Osteocyte (in vitro differentiated cells): ENCODE measurements at regions not wholly inside any gene's neighbourhood (a gene's known extent, or its start where the extent isn't known, plus 50 kb on each side); places are given as distances from the start of the nearest gene placed in this dataset.

ENCODE experiments used
- DNase-seq: peaks from one replicate; pipeline ENCODE4 v3.0.0; 2021; ENCODE audit warnings: mixed read lengths; ENCODE audit not compliant: unreplicated experiment; ENCODE audit errors: extremely low spot score
- H3K27ac Mint-ChIP-seq: one replicate; pipeline ENCODE4 v1.8.0; 2021; ENCODE audit warnings: mild to moderate bottlenecking, mixed read lengths; ENCODE audit not compliant: unreplicated experiment
- H3K27me3 Mint-ChIP-seq: one replicate; pipeline ENCODE4 v1.8.0; 2021; ENCODE audit warnings: mixed read lengths; ENCODE audit not compliant: unreplicated experiment
- H3K36me3 Mint-ChIP-seq: one replicate; pipeline ENCODE4 v1.8.0; 2021; ENCODE audit warnings: mixed read lengths; ENCODE audit not compliant: unreplicated experiment
- H3K4me1 Mint-ChIP-seq: one replicate; pipeline ENCODE4 v1.8.0; 2021; ENCODE audit warnings: mixed read lengths; ENCODE audit not compliant: unreplicated experiment
- H3K4me3 Mint-ChIP-seq: one replicate; pipeline ENCODE4 v1.8.0; 2021; ENCODE audit warnings: mild to moderate bottlenecking, moderate library complexity, mixed read lengths; ENCODE audit not compliant: unreplicated experiment
- H3K9me3 Mint-ChIP-seq: one replicate; pipeline ENCODE4 v1.8.0; 2021; ENCODE audit warnings: mixed read lengths; ENCODE audit not compliant: unreplicated experiment
- TF ChIP-seq, protein P1 (sequence below): fragments of 200-600 bp; sonication (generic); IDR thresholded peaks from 2 replicates; pipeline ENCODE4 v1.5.0; 2021; ENCODE audit warnings: antibody characterized with exemption, mild to moderate bottlenecking, moderate library complexity

DNA sequence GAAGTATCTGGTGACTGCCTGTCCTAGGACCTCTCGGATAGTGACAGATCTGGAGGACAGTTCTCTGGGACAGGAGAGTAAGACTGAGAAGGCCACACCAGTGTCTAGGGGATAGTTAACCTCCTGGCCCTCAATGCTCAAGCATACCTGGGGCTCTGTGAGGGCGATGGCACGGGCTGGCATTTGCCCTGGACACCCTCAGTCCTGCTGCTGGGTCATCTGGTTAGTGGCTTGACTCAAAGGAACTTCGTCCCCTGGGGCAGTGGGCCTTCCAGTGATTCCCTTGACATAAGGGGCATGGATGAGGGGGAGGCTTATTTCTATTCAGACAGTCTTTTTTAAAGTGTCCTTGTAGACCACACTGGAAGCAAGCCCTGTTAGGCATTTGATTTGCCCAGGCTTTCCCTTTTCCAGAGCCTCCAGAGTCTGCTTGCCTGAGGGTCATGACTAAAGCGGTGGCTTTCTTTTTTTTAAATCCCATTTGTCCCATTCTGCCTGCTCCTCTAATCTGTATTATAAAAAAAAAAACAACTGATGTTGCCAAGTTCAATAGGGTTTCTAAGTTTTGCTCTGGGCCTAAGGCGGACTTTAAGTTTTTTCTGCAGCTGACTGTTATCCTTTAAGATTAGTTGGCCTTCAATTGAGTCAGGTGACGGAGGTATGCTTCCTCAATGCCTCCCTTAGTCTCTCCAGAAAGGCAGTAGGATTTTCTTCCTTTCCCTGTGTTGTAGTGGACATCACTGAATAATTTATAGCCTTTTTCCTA lies 2083.5 kb upstream of the C9orf72 start:
- H3K9me3 Mint-ChIP-seq = peaks cover 4% of the 10 kb centered on the region
- H3K36me3 Mint-ChIP-seq = no peaks in the 10 kb centered on the region
- H3K4me3 Mint-ChIP-seq = no peak overlapping the region
- TF ChIP-seq, protein P1, sequence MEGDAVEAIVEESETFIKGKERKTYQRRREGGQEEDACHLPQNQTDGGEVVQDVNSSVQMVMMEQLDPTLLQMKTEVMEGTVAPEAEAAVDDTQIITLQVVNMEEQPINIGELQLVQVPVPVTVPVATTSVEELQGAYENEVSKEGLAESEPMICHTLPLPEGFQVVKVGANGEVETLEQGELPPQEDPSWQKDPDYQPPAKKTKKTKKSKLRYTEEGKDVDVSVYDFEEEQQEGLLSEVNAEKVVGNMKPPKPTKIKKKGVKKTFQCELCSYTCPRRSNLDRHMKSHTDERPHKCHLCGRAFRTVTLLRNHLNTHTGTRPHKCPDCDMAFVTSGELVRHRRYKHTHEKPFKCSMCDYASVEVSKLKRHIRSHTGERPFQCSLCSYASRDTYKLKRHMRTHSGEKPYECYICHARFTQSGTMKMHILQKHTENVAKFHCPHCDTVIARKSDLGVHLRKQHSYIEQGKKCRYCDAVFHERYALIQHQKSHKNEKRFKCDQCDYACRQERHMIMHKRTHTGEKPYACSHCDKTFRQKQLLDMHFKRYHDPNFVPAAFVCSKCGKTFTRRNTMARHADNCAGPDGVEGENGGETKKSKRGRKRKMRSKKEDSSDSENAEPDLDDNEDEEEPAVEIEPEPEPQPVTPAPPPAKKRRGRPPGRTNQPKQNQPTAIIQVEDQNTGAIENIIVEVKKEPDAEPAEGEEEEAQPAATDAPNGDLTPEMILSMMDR = no peak
- H3K4me1 Mint-ChIP-seq = no peaks in the 10 kb centered on the region
- H3K27ac Mint-ChIP-seq = no peak overlapping the region
- no peaks in the 10 kb centered on the region for H3K27me3 Mint-ChIP-seq
- no peak for DNase-seq

DNA sequence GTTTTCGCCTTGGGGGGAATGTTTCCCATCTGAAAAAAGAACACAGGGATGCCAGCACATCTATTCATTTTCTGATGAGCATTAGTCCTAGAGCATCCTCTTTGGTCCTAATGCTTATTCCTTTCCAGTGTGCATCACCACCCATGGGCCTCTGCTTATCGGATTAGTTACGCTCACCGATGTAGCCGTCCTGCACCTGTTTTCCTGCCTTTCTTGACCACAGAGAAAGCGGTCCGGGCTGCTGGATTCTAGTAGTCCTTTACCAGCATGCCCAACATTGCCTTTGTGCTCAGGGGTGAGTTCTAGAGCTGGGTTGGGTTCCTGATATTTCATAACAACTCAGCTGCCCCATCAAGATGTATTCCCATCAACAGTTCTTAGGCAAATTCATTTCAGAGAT lies 2084.5 kb upstream of the C9orf72 start:
- TF ChIP-seq, protein P1 = no peak
- H3K27ac Mint-ChIP-seq = no peak overlapping the region
- no peaks in the 10 kb centered on the region for H3K4me1 Mint-ChIP-seq
- H3K4me3 Mint-ChIP-seq = no peak overlapping the region
- peaks cover 4% of the 10 kb centered on the region for H3K9me3 Mint-ChIP-seq
- no peak for DNase-seq
- no peaks in the 10 kb centered on the region for H3K27me3 Mint-ChIP-seq
- no peaks in the 10 kb centered on the region for H3K36me3 Mint-ChIP-seq

- H3K4me1 Mint-ChIP-seq = no peaks in the 10 kb centered on the region
- no peak for DNase-seq
Measured at GRCh38 chr9:29659014-29659413, 2085.7 kb upstream of the C9orf72 start.

GRCh38 chr9:29659736-29660135 lies 2086.5 kb upstream of the C9orf72 start:
- Mint-ChIP-seq H3K4me1 (no peaks in the 10 kb centered on the region), H3K27me3 (no peaks in the 10 kb centered on the region), H3K4me3 (no peak overlapping the region), H3K27ac (no peak overlapping the region), H3K9me3 (peaks cover 4% of the 10 kb centered on the region), H3K36me3 (no peaks in the 10 kb centered on the region)
- TF ChIP-seq, protein P1 = no peak
- no peak for DNase-seq

More at GRCh38 chr9:29659014-29659413, 2085.7 kb upstream of the C9orf72 start:
- Mint-ChIP-seq H3K36me3 (no peaks in the 10 kb centered on the region), H3K9me3 (peaks cover 4% of the 10 kb centered on the region), H3K27me3 (no peaks in the 10 kb centered on the region), H3K27ac (no peak overlapping the region), H3K4me3 (no peak overlapping the region)
- TF ChIP-seq, protein P1 = no peak

DNA sequence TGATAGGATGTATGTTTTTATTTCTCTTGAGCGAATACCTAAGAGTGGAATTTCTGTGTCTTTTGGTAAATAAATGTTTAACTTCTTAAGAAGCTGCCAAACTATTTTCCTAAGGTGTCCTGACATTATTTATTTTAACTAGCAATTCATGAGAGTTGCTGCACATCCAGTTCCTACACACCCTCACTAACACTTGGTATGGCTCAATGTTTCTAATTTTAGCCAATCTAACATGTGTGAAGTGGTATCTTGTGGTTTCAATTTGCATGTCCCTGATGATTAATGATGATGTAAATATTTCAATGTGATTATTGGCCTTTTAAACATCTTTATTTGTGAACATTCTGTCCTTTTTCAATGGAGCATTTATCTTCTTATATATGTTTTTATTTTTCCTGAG lies 2095.5 kb upstream of the C9orf72 start:
- Mint-ChIP-seq H3K4me3 (no peak overlapping the region), H3K27ac (no peak overlapping the region), H3K4me1 (no peaks in the 10 kb centered on the region), H3K36me3 (no peaks in the 10 kb centered on the region), H3K9me3 (no peaks in the 10 kb centered on the region), H3K27me3 (no peaks in the 10 kb centered on the region)
- no peak for DNase-seq
- TF ChIP-seq, protein P1 = no peak
